ENCODE measurements at regions not wholly inside any gene's neighbourhood (a gene's known extent, or its start where the extent isn't known, plus 50 kb on each side); places are given as distances from the start of the nearest gene placed in this dataset.

- Mint-ChIP-seq H3K27ac (no peak overlapping the region), H3K36me3 (ENCODE audit: low read depth) (no peaks in the 10 kb centered on the region), H3K27me3 (ENCODE audit: insufficient read depth) (no peaks in the 10 kb centered on the region), H3K9me3 (no peaks in the 10 kb centered on the region), H3K4me3 (no peak overlapping the region), H3K4me1 (peaks cover 10% of the 10 kb centered on the region)
- no peak overlapping the region for H3K4me3 ChIP-seq (ENCODE audit: low read length)
- H3K4me1 ChIP-seq (ENCODE audit: control insufficient read depth, insufficient read depth, low read length) = no peaks in the 10 kb centered on the region
- TF ChIP-seq, protein P1, sequence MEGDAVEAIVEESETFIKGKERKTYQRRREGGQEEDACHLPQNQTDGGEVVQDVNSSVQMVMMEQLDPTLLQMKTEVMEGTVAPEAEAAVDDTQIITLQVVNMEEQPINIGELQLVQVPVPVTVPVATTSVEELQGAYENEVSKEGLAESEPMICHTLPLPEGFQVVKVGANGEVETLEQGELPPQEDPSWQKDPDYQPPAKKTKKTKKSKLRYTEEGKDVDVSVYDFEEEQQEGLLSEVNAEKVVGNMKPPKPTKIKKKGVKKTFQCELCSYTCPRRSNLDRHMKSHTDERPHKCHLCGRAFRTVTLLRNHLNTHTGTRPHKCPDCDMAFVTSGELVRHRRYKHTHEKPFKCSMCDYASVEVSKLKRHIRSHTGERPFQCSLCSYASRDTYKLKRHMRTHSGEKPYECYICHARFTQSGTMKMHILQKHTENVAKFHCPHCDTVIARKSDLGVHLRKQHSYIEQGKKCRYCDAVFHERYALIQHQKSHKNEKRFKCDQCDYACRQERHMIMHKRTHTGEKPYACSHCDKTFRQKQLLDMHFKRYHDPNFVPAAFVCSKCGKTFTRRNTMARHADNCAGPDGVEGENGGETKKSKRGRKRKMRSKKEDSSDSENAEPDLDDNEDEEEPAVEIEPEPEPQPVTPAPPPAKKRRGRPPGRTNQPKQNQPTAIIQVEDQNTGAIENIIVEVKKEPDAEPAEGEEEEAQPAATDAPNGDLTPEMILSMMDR (conservative IDR thresholded peaks at IDR 0.05) = no peak
- H3K27me3 ChIP-seq (ENCODE audit: control insufficient read depth, insufficient read depth, low read length, poor library complexity, severe bottlenecking) = no peaks in the 10 kb centered on the region
- H3K27ac ChIP-seq (ENCODE audit: low read depth, low read length) = no peak overlapping the region
- no peaks in the 10 kb centered on the region for H3K9me3 ChIP-seq (ENCODE audit: control insufficient read depth, low read length)
- no peak overlapping the region for H3K9ac ChIP-seq (ENCODE audit: extremely low read depth, low read length, poor library complexity, severe bottlenecking)
- no peaks in the 10 kb centered on the region for H3K36me3 ChIP-seq (ENCODE audit: control insufficient read depth, insufficient read depth, low read length)
- DNase-seq = no peak
These were observed 109.4 kb upstream of the DUSP10 start for GRCh38 chr1:221851336-221851735.

DNA sequence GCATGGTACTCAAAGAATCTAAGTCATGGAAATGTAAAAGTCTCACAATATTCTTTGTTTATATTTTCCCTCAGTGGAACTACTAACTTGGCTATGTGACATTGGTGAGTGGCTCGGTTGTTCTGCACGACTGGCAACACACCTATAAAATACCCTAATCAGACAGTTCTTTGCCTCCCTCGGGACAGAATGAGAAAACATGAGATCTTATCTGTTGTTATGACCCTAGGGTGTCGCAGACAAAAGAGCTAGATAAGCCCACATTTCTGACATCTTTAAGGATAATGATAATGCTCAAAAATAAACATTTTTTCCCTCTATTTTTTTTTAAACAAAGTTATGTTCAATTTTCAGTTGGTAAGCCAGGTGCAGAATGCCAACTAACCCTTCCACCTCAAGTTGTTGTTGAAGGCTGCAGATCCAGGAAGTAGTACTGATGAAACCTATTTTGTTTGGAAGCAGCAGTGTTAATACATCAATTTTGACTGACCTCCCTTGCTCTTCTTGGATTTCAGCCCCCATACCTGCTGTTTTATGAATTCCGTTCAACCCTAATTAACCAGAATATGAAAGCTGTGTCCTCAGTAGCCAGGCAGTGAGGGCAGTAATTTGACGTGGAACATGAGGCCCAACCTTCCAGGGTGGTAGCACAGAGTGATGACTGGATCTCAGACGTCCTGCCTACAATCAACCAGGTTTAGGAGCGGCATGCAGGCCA lies 108.7 kb upstream of the DUSP10 start:
- Histone ChIP-seq H3K27ac (ENCODE audit: low read depth, low read length) (no peak overlapping the region), H3K9me3 (ENCODE audit: control insufficient read depth, low read length) (no peaks in the 10 kb centered on the region), H3K4me1 (ENCODE audit: control insufficient read depth, insufficient read depth, low read length) (peaks cover 5% of the 10 kb centered on the region), H3K36me3 (ENCODE audit: control insufficient read depth, insufficient read depth, low read length) (no peaks in the 10 kb centered on the region), H3K9ac (ENCODE audit: extremely low read depth, low read length, poor library complexity, severe bottlenecking) (no peak overlapping the region), H3K27me3 (ENCODE audit: control insufficient read depth, insufficient read depth, low read length, poor library complexity, severe bottlenecking) (no peaks in the 10 kb centered on the region), H3K4me3 (ENCODE audit: low read length) (no peak overlapping the region)
- DNase-seq = no peak
- no peak overlapping the region for H3K27ac Mint-ChIP-seq
- no peak overlapping the region for H3K4me3 Mint-ChIP-seq
- peaks cover 17% of the 10 kb centered on the region for H3K4me1 Mint-ChIP-seq
- no peaks in the 10 kb centered on the region for H3K9me3 Mint-ChIP-seq
- no peaks in the 10 kb centered on the region for H3K36me3 Mint-ChIP-seq (ENCODE audit: low read depth)
- no peaks in the 10 kb centered on the region for H3K27me3 Mint-ChIP-seq (ENCODE audit: insufficient read depth)
- WGBS, 2 experiments (ENCODE audit: insufficient coverage in 1 of 2, insufficient read length in 1 of 2) = 80% methylated on average over 3 to 8 of the region's 8 CpGs
- TF ChIP-seq, protein P1 (conservative IDR thresholded peaks at IDR 0.05) = no peak

- H3K27me3 Mint-ChIP-seq (ENCODE audit: insufficient read depth) = no peaks in the 10 kb centered on the region
- Histone ChIP-seq H3K4me3 (ENCODE audit: low read length) (no peak overlapping the region), H3K27ac (ENCODE audit: low read depth, low read length) (no peak overlapping the region), H3K9ac (ENCODE audit: extremely low read depth, low read length, poor library complexity, severe bottlenecking) (no peak overlapping the region), H3K27me3 (ENCODE audit: control insufficient read depth, insufficient read depth, low read length, poor library complexity, severe bottlenecking) (no peaks in the 10 kb centered on the region), H3K36me3 (ENCODE audit: control insufficient read depth, insufficient read depth, low read length) (no peaks in the 10 kb centered on the region), H3K9me3 (ENCODE audit: control insufficient read depth, low read length) (no peaks in the 10 kb centered on the region), H3K4me1 (ENCODE audit: control insufficient read depth, insufficient read depth, low read length) (peaks cover 7% of the 10 kb centered on the region)
- DNase-seq = no peak
- H3K27ac Mint-ChIP-seq = no peak overlapping the region
- peaks cover 21% of the 10 kb centered on the region for H3K4me1 Mint-ChIP-seq
- 88 to 100% methylated on average over 1 of the region's 2 CpGs for WGBS, 2 experiments (ENCODE audit: insufficient coverage in 1 of 2, insufficient read length in 1 of 2)
- no peak overlapping the region for H3K4me3 Mint-ChIP-seq
- no peaks in the 10 kb centered on the region for H3K36me3 Mint-ChIP-seq (ENCODE audit: low read depth)
- TF ChIP-seq, protein P1 (conservative IDR thresholded peaks at IDR 0.05) = no peak
- no peaks in the 10 kb centered on the region for H3K9me3 Mint-ChIP-seq
These were observed 108.0 kb upstream of the DUSP10 start for GRCh38 chr1:221849897-221850296.
